Renal pelvis (tissue), 1 donor: ENCODE measurements at regions not wholly inside any gene's neighbourhood (a gene's known extent, or its start where the extent isn't known, plus 50 kb on each side); places are given as distances from the start of the nearest gene placed in this dataset.
"Not testable (repeated sequence)": the region's sequence is repeated elsewhere in the genome, so short reads cannot be mapped to it uniquely, and the experiment has no call there.

Experiments
- DNase-seq: peaks from one replicate; pipeline ENCODE4 v3.0.0-alpha.2; 2013

DNA sequence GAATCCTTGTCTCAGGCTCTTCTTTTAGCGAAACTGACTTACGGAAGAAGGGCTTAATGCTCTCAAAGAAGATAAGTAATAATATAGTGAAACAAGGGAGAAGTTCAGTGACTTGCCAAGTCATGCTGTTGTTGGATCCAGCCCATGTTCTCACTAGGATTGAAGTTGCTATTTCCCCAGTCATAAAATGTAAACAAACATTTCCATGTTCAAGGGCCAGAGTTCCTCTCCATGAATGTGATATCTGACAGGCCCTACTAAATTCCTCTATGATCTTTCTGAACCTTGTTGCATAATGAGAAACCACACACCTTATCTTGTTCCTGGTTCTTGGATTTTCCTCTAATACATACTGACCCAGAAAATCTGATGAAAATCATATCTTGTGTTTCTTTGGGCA lies 876.5 kb upstream of the B3GALT2 start:
- no peak for DNase-seq

DNA sequence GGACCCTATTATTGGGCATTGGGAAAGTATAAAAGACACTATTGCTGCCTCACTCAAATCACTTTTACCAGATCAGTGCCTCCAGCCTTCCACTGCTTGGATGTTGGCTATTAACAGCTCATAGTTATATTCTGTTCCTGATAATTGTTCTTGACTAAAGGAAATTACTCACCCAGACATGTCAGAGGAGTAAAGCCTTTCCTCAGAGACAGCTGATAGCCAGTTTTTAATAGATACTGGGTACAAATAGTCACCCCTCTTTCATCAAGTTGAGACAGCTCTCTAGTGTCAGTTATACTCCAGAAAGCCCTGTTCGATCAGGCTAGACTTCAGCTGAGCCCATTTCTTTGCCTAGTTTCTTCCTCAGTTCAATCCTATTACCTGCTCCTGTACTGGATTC lies 876.1 kb upstream of the B3GALT2 start:
- no peak for DNase-seq

DNA sequence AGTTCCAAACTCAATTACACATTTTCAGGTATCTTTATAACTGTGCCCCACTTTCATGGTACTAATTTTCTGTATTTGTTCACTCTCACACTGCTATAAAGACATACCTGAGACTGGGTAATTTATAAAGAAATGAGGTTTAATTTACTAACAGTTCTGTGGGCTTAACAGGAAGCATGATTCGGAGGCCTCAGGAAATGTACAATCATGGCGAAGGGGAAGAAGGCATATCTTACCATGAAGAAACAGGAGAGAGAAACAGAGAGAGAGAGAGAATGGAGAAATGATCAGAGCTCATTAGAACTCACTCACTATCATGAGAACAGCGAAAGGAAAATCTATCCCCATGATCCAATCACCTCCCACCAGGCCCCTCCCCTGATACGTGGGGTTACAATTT lies 874.1 kb upstream of the B3GALT2 start:
- DNase-seq: no peak

DNA sequence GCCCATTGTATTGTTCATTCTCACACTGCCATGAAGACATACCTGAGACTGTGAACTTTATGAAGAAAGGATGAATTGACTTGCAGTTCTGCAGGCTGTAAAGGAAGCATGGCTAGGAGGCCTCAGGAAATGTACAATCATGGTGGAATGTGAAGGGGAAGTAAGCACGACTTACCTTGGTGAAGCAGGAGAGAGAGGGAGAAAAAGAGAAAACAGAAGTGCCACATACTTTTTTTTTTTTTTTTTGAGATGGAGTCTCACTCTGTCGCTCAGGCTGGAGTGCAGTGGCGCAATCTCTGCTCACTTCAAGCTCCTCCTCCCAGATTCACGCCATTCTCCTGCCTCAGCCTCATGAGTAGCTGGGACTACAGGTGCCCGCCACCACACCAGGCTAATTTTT lies 871.9 kb upstream of the B3GALT2 start:
- DNase-seq: not testable (repeated sequence)

DNA sequence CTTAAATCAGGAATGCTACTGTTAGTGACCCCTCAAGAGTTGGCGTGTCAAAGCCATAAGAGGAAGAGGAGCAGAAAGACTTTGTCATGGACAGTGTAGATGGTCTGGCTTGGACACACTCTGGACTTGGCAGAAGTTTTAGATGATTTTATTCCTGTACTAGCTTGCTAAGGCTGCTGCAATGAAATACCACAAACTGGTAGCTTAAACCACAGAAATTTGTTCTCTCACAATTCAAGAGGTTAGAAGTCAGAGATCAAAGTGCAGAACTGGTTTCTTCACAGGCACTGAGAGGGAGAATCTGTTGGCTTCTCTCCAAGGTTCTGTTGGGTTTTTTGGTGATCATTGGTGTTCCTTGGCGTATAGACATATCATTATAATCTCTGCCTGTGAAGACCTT lies 869.8 kb upstream of the B3GALT2 start:
- no peak for DNase-seq

DNA sequence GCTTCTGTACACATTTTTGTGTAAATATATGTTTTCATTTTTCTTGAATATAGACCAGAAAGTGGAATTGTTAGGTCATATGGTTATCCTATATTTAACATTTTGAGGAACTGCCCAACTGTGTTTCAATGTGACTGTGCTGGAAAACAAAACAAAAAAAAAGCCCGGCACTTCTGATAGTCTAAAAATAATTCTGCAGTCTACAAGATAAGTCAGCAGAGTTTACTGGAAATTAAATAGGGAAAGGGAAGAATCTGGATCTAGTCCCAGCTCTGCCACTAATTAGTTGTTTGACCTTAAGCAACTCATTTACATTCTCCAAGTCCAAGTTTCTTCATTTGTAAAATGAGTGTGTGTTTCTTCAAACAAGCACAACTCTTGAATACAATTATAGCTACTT lies 869.1 kb upstream of the B3GALT2 start:
- DNase-seq: no peak

DNA sequence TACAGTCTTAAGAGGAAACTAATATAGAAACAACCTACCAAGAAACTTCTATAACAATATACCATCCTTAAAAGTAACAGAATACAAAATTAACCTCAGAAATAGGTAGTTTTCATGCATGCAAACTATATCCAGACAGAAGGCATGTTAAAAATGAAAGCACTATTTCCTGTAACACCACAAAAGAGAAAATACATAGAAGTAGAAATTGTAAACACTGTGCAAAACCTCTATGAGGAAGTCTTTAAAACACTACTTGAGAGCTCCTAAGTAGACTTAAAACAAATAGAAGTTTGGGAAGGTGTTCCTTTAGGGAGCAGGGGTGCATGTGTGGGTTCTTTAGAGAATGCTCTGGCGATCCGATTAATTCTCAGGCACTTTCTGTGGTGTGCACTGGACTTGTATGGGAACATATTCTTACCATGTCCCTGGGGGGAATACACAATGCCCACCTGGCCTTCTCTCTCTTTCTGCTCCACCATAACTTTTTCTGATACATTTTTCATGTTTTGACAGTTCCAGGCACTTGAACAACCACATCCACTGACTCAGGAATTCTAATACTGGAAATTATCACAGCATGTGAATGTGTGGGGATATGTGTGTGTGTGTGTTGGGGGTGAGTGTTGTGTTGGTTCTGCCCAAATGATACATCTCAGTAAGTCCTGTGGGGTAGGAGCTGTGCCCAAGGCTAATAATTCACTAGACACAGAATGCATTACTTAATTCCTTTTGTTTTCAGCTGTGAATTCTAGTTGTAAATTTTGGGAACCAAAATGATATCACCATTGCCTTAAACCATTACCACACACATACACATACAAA lies 866.3 kb upstream of the B3GALT2 start:
- no peak for DNase-seq

DNA sequence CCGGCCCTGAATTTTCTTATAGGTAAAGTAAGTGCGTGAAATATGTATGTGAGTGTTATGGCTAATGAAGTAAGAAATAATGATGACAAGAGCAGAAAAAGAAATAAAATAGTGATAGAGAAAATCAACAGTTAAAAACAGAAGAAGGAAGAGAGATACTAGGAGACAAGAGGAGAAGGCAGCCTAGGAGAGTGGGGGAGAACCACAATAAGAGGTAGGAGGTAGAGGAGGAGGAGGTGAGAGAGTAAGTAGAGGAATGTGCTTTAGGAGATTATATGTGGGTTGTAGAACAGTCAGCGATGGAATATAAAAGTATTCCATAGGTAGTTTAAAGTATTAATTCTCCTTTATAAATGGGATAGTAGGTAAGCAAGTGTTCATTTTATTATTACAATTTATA lies 861.5 kb upstream of the B3GALT2 start:
- DNase-seq: no peak

DNA sequence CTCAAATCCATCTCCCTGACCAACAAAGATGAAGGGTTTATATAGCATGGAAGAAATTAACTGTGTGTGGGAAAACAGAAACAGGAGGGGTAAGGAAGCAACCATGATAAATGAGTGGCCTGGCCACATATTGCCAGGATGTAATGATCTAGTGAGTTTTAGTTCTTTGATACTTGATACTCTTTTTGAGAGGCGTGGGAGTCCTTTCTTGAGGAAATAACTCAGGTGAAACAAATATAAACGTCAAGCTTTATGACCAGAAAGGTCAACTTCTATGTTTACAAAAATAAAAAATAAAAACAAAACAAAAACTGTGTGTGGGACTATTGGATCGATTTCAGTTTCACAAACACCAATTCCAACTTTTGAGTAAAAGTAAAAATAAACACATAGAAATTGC lies 860.8 kb upstream of the B3GALT2 start:
- peak; percentile 71 for DNase-seq

DNA sequence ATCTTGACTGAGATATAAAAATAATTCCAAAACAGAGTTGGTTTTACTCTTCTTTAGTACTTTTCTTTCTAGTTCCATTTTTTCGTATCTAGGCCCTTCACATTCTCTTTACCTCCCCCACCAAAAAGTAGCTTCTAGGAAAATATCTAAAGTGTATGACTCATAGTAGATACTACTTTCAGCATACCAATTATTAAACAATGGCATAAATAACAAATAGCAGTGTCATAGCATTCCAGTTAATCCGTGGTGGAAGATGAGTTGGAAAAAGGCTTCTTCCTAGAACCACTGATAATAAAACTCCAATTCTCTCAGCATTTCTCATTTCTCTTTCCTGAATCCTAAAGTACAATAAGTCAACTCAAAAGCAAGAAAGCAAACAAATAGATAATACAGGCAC lies 859.0 kb upstream of the B3GALT2 start:
- DNase-seq: no peak

DNA sequence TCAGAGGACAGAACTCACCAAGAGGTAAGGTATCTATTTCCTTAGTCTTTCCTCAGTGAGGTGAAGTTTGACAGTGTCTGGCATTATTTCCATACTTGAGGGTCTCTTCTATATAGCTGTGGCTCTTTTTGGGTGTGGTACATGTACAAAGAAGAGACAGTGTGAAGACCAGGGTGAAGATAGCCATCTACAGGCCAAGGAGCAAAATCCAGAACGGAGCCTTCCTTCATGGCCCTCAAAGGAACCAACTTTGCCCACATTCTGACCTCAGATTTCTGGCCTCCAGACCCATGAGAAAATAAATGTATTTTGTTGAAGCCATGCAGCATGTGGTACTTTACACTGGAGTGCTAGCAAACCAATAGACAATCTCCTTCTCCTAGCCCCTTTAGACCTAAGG lies 858.5 kb upstream of the B3GALT2 start:
- DNase-seq: no peak

DNA sequence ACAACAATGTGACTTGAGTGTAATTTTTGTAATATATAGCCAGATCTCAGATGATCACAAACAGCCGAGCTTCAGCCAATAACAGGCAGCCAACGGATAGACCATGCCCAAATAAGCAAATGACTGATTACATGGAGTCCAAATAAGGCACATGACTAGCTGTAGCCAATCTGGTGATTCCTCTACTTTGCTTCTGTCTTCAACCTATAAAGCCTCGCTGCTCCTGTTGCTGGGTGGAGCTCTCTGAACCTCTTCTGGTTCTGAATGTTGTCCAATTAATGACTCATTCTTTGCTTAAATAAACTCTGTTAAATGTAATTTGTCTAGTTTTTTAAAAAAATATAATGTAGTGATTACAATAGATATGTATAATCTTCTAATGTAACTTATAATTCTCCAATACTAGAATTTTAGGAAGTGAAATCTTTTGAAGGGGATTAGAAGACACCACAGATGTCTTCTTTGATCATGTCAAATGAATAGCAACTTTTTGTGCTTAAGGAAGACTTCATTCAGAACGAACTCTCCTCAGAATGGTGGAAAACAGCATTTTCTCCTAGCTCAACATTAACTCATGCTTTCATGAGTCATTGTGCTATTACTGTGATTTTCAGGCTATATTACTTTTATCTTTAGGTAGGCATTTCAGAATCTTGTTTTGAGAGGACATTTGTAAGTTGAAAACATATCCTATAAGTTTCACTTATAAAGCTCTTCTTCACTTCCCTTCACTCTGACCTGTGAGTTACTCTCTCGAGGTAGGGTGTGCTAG lies 857.8 kb upstream of the B3GALT2 start:
- DNase-seq: no peak

DNA sequence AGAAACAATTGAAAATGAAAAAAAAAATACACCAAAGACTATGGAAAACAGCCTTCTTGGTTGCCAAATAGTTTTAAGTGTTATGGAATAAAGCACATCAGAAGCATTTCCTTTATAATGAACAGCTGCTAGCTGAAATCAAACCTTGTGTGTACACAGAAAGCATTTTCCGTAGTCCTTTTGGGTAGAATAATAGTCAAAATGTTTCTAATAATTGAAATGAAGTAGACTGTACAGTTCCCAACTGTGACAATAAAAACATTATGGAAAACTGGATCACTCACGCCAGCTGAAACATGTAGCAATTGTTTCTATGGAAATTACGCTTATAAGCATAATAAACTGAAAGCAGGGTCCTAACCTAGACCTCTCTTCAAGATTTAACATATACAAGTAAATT lies 856.3 kb upstream of the B3GALT2 start:
- DNase-seq: no peak

DNA sequence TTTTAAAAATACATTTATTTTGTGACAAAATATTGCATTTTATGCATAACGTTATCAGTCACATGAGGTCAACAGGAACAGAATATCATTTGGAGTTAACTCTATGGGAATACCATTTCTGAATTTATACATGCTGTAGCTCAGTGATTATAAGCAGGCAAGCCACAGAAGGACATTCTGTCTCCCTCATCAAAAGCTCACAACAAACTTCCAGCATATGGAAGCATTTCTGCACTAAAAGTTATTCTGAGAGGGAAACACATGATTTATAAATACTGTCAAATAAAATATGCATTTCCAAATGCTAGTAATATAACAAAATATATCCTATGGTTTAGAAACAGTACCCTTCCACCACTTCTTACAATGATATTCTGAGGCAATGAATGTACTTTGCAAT lies 854.1 kb upstream of the B3GALT2 start:
- no peak for DNase-seq

DNA sequence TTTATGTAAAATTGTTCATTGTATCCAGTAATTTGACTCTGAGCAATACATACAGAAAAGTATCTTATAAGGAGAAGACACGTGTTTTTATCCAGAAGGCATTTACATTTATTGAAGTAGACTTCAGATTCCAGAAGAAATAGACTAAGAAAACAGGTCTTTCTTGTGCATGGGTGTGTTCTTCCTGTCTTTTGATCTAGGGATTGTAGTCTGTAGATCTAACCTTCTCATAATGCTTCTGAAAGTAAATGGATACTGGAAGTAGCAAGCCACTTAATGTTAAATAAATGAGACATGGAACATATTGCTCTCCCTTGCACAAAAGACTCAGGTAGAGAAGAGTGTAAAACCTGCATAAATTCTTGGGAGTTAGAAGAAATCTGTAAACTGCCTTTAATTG lies 853.2 kb upstream of the B3GALT2 start:
- no peak for DNase-seq

DNA sequence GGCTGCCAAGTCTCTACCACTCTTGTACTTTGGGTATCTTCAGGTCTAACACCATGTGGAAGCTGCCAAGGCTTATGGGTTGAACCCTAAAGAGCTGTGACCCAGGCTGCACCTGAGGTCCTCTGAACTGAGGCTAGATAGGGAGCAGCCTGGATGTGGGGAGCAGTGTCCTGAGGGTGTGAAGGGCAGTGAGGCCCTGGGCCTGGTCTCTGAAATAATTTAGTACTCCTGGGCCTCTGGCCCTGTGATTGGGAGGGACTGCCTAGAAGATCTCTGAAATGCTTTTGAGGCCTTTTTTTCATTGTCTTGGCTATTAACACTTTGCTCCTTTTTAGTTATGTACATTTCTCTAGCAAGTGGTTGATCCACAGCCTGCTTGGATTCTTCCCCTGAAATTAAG lies 847.2 kb upstream of the B3GALT2 start:
- no peak for DNase-seq

DNA sequence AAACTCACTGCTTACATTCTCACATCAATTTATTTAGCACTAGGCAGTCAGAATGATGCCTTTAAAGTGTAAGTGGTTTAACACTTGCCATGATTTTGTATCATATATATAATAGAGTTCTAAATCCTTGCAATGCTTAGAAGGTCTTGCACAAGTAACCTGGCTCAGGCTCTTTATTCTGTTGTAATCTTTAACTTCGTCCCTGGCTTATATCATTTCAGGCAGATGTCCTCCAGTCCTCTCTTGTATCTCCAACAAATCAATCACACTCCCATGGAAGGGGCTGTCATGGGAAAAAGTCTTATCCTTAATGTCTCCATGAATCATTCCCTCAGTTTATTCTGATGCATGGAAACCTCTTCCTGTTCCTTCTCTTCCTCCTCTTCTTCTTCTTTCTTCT lies 841.6 kb upstream of the B3GALT2 start:
- no peak for DNase-seq

DNA sequence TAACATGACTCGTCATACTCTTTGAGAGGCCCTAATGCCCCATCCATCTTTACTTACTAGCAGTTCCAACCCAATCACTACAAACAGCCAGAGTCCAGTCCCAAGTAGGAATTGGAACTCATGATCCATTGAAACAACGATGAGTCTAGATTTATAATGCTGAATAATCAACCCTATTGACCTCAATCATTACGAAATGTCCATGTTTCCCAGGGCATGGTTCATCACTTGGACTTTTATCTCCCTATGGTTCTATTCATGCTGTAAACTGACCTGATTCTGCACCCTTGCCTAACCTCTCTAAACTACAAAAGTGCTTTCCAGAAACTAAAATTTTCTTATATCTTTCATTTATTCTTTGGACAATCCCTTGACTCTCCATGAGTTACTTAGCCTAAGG lies 840.0 kb upstream of the B3GALT2 start:
- DNase-seq: no peak

DNA sequence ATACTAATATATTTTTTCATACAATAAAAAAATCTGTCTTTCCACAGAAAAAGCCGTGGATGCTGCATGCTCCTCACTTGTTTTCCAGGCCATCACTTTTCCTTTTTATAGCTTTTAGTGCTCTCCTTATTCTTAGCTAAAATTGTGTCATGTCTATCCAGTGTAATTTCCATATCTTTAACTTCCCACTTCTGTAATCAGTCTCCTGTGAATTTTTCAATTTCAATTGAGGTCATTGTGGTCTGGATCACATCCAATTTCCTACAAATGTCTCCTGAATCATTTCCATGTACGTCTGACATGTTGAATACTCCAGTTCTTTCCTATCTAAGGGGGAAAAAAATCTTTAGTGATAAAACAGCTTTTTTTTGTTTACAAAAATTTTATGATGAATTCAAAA lies 838.2 kb upstream of the B3GALT2 start:
- DNase-seq: no peak

DNA sequence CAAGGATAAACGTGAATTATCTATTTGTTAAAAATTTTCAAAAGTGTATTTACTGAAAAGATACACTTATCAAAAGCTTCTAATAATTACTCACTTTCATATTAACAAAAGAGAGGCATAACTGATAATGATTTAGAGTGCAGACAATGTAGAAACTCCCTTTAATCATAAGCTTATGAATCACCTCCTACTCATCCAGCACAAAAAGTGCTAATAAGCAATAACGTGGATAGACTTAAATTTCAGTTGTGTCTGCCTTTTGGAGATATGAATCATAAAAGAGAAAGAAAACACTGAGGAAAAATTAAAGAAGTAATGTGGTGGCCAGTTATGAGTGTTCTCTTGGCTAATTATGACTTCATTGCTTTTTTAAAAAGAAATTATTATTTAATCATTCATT lies 827.6 kb upstream of the B3GALT2 start:
- no peak for DNase-seq

DNA sequence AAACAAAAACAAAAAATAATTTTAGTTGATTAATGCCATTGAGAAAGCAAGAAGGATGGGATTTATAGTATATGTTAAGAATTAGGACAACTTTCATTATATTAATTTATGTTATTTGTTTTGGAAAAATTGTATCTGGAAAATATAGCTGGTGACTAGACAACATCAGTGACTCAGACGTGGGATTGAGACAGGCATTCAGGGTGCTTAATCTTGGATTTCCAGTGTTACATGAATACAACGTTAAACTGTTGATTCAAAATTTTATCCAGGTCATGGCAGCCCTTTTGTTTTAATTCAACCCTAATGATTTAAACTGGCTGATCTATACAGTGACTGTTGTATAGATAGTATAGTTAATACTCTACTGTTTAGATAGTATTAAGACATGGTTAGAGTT lies 827.1 kb upstream of the B3GALT2 start:
- DNase-seq: no peak

DNA sequence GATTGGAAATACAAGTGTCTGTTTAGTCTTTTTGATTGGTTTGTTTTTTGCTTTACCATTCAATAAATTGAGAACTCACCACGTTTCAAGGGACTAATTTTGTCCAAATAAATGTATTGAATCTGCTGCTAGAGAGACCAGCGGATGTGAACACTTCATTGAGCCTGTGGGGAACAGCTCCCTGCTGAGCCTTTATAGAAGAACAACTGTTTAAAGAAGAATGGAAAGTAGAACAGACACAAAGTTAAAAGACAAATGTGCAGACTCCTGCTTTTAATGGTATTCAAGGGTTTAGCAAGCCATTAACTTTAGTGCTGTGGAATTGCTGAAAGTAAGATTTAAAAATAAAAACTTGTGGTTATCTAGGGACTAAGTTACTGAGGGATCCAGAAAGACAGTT lies 817.7 kb upstream of the B3GALT2 start:
- no peak for DNase-seq

DNA sequence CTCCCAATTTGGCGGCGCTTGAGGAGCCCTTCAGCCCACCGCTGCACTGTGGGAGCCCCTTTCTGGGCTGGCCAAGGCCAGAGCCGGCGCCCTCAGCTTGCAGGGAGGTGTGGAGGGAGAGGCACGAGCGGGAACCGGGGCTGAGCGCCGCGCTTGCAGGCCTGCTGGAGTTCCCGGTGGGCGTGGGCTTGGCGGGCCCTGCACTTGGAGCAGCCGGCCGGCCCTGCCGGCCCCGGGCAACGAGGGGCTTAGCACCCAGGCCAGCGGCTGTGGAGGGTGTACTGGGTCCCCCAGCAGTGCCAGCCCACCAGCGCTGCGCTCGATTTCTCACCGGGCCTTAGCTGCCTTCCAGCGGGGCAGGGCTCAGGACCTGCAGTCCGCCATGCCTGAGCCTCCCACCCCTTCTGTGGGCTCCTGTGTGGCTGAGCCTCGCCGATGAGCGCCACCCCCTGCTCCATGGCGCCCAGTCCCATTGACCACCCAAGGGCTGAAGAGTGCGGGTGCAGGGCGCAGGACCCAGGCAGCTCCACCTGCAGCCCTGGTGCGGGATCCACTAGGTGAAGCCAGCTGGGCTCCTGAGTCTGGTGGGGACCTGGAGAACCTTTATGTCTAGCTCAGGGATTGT lies 815.4 kb upstream of the B3GALT2 start:
- DNase-seq: not testable (repeated sequence)
